HCT116 (cell line): ENCODE measurements at regions not wholly inside any gene's neighbourhood (a gene's known extent, or its start where the extent isn't known, plus 50 kb on each side); places are given as distances from the start of the nearest gene placed in this dataset.

ENCODE experiments used
- ATAC-seq: fragments of 200-7000 bp; cut with Tn5 transposase; 2 replicates; pipeline ENCODE4 v1.9.1; 2020; ENCODE audit warnings: mild to moderate bottlenecking, moderate library complexity
- BruUV-seq: library from RNA; stranded (reverse); fragments of 400-500 nt; replicated peaks from 2 replicates; lab custom pipeline; 2021; lab: Mats Ljungman, UMichigan
- CTCF ChIA-PET: fragments of 300-600 bp; sonication (Branson Sonifier 250); formaldehyde crosslinking; loops from one replicate; lab custom pipeline; 2021; ENCODE audit warnings: antibody characterized with exemption; lab: Charles Lee
- POLR2A ChIA-PET: fragments of 300-600, 350-600 bp; sonication (Branson Sonifier 250); formaldehyde crosslinking; loops from one replicate; lab custom pipeline; 2021; ENCODE audit warnings: antibody characterized with exemption; lab: Charles Lee
- RAD21 ChIA-PET, 2 experiments: fragments of 300-600 bp; sonication (Branson Sonifier 250); formaldehyde crosslinking; loops; one replicate each; lab custom pipeline; 2023; ENCODE audit warnings: low total read pairs in 2 of 2; ENCODE audit not compliant: uncharacterized antibody in 2 of 2, unreplicated experiment in 2 of 2, low non-redundant PET in 1 of 2; lab: Charles Lee
- DNase-seq: peaks from one replicate; pipeline ENCODE4 v3.0.0-alpha.2; 2010; ENCODE audit warnings: low read depth, low spot score
- H2AFZ ChIP-seq: fragments of 200-600 bp; shearing (Covaris generic), sonication (generic); 2 replicates; pipeline ENCODE4 v1.6.1; 2017; ENCODE audit warnings: low read depth, mixed run types, mixed read lengths, antibody characterized with exemption, low read length; ENCODE audit not compliant: poor library complexity, severe bottlenecking
- H3K27ac ChIP-seq: 2 replicates; pipeline ENCODE4 v1.5.1; 2012; ENCODE audit warnings: low read depth, low read length
- H3K27me3 ChIP-seq: fragments of 200-600 bp; sonication (generic); 2 replicates; pipeline ENCODE4 v1.6.1; 2016; ENCODE audit warnings: mixed run types, low read length, mixed read lengths; ENCODE audit not compliant: insufficient read depth
- H3K36me3 ChIP-seq, 2 experiments: fragments of 200-500 bp in 1 of 2; fragments of 200-600 bp in 1 of 2; sonication (Bioruptor generic) in 1 of 2; sonication (generic) in 1 of 2; 2 replicates each; pipeline versions ENCODE4 v1.5.1 to v1.6.1; 2014 to 2016; ENCODE audit warnings: low read length in 2 of 2, inconsistent platforms in 1 of 2, mixed read lengths in 1 of 2, mixed run types in 1 of 2; ENCODE audit not compliant: insufficient read depth in 2 of 2, control insufficient read depth in 1 of 2
- H3K4me1 ChIP-seq, 2 experiments: fragments of 200-600 bp in 1 of 2; sonication (generic) in 1 of 2; 2 replicates each; pipeline versions ENCODE4 v1.5.1 to v1.6.1; 2012 to 2017; ENCODE audit warnings: low read length in 2 of 2, inconsistent platforms in 1 of 2, mild to moderate bottlenecking in 1 of 2, mixed read lengths in 1 of 2, mixed run types in 1 of 2, moderate library complexity in 1 of 2; ENCODE audit not compliant: insufficient read depth in 2 of 2, control insufficient read depth in 1 of 2
- H3K4me2 ChIP-seq: fragments of 200-600 bp; sonication (generic); 2 replicates; pipeline ENCODE4 v1.6.1; 2017; ENCODE audit warnings: mixed run types, low read length, mixed read lengths
- H3K4me3 ChIP-seq, 2 experiments: fragments of 200-600 bp in 1 of 2; sonication (generic) in 1 of 2; replicated peaks in 1 of 2; 2 replicates each; pipeline ENCODE4 v1.5.1; 2011 to 2016; ENCODE audit warnings: low read length in 2 of 2, control low read depth in 1 of 2, low read depth in 1 of 2, mild to moderate bottlenecking in 1 of 2, mixed read lengths in 1 of 2, mixed run types in 1 of 2
- H3K79me2 ChIP-seq: fragments of 200-600 bp; sonication (generic); 2 replicates; pipeline ENCODE4 v1.6.1; 2017; ENCODE audit warnings: mild to moderate bottlenecking, mixed run types, low read length, moderate library complexity, mixed read lengths; ENCODE audit not compliant: insufficient read depth
- H3K9ac ChIP-seq: fragments of 200-600 bp; sonication (generic); 2 replicates; pipeline ENCODE4 v1.6.1; 2016; ENCODE audit warnings: low read length, mixed read lengths
- H3K9me2 ChIP-seq: fragments of 200-600 bp; sonication (generic), shearing (Covaris generic); 2 replicates; pipeline ENCODE4 v1.6.1; 2017; ENCODE audit warnings: mixed run types, mild to moderate bottlenecking, moderate library complexity; ENCODE audit not compliant: insufficient read depth
- H3K9me3 ChIP-seq, 2 experiments: fragments of 200-500 bp in 1 of 2; fragments of 200-600 bp in 1 of 2; sonication (Bioruptor generic) in 1 of 2; sonication (generic) in 1 of 2; 2 replicates each; pipeline ENCODE4 v1.6.1; 2014 to 2017; ENCODE audit warnings: low read length in 2 of 2, mixed read lengths in 2 of 2, inconsistent platforms in 1 of 2, low read depth in 1 of 2, mild to moderate bottlenecking in 1 of 2, mixed run types in 1 of 2, moderate library complexity in 1 of 2; ENCODE audit not compliant: control insufficient read depth in 1 of 2, insufficient read depth in 1 of 2
- H4K20me1 ChIP-seq: fragments of 200-600 bp; sonication (generic), shearing (Covaris generic); 2 replicates; pipeline ENCODE4 v1.6.1; 2017; ENCODE audit warnings: mixed run types, mild to moderate bottlenecking, moderate library complexity; ENCODE audit not compliant: insufficient read depth
- ATF3 ChIP-seq: IDR thresholded peaks from 2 replicates; pipeline ENCODE4 v1.6.1; 2012
- CBX3 ChIP-seq: IDR thresholded peaks from 2 replicates; pipeline ENCODE4 v1.6.1; 2012; ENCODE audit warnings: low read depth
- CEBPB ChIP-seq: IDR thresholded peaks from 2 replicates; pipeline ENCODE4 v1.6.1; 2012; ENCODE audit warnings: low read depth
- ELF1 ChIP-seq: IDR thresholded peaks from 2 replicates; pipeline ENCODE4 v1.6.1; 2012; ENCODE audit warnings: low read depth, borderline replicate concordance
- EZH2 ChIP-seq: fragments of 200-600 bp; sonication (generic); IDR thresholded peaks from 2 replicates; pipeline ENCODE4 v1.6.1; 2017; ENCODE audit warnings: antibody characterized with exemption, mixed run types
- EZH2phosphoT487 ChIP-seq: fragments of 200-600 bp; IDR thresholded peaks from 2 replicates; pipeline ENCODE4 v1.6.1; 2018; ENCODE audit warnings: antibody characterized with exemption, borderline replicate concordance
- JUND ChIP-seq: IDR thresholded peaks from 2 replicates; pipeline ENCODE4 v1.6.1; 2012
- MAX ChIP-seq: IDR thresholded peaks from 2 replicates; pipeline ENCODE4 v1.6.1; 2012
- POLR2A ChIP-seq: IDR thresholded peaks from 2 replicates; pipeline ENCODE4 v1.7.0; 2011; ENCODE audit warnings: borderline replicate concordance; ENCODE audit not compliant: insufficient read depth, insufficient read length; ENCODE audit errors: extremely low read depth
- POLR2AphosphoS5 ChIP-seq: IDR thresholded peaks from 2 replicates; pipeline ENCODE4 v1.6.1; 2011; ENCODE audit warnings: mild to moderate bottlenecking, low read depth, low read length, moderate library complexity
- RAD21 ChIP-seq: IDR thresholded peaks from 2 replicates; pipeline ENCODE4 v1.6.1; 2012; ENCODE audit warnings: low read depth, mild to moderate bottlenecking
- SIN3A ChIP-seq: IDR thresholded peaks from 2 replicates; pipeline ENCODE4 v1.6.1; 2012; ENCODE audit warnings: low read depth
- SP1 ChIP-seq: IDR thresholded peaks from 2 replicates; pipeline ENCODE4 v1.6.1; 2012; ENCODE audit warnings: low read depth
- SRF ChIP-seq: IDR thresholded peaks from 2 replicates; pipeline ENCODE4 v1.6.1; 2012; ENCODE audit warnings: low read depth
- YY1 ChIP-seq: IDR thresholded peaks from 2 replicates; pipeline ENCODE4 v1.6.1; 2011; ENCODE audit warnings: low read length, low read depth, moderate library complexity, mild to moderate bottlenecking; ENCODE audit not compliant: insufficient replicate concordance; ENCODE audit errors: extremely low read depth
- ZFX ChIP-seq: fragments of 450-650 bp; IDR thresholded peaks from 2 replicates; pipeline ENCODE4 v1.6.1; 2017
- ZNF274 ChIP-seq: fragments of 200-500 bp; sonication (Bioruptor generic); IDR thresholded peaks from 2 replicates; pipeline ENCODE4 v1.6.1; 2014; ENCODE audit warnings: mild to moderate bottlenecking, low read depth, low read length, inconsistent platforms
- intact Hi-C: fragments of 100-400 bp; cut with micrococcal nuclease; formaldehyde crosslinking; loops from 2 replicates; pipeline ENCODE4 v1.10.0; 2022
- TF ChIP-seq, protein P1 (sequence below): IDR thresholded peaks from 2 replicates; pipeline ENCODE4 v1.6.1; 2011; ENCODE audit warnings: mild to moderate bottlenecking, low read length, moderate library complexity; ENCODE audit not compliant: insufficient replicate concordance; ENCODE audit errors: extremely low read depth
- TF ChIP-seq, protein P2 (sequence below): IDR thresholded peaks from 2 replicates; pipeline ENCODE4 v1.6.1; 2012; ENCODE audit warnings: low read depth
- TF ChIP-seq, protein P3 (sequence below), 3 experiments: fragments of 200-600 bp in 1 of 3; sonication (generic) in 1 of 3; IDR thresholded peaks in 2 of 3; conservative IDR thresholded peaks in 1 of 3; 2 replicates each; pipeline ENCODE4 v1.5.1; 2012 to 2017; ENCODE audit warnings: low read depth in 2 of 3, low read length in 2 of 3, antibody characterized with exemption in 1 of 3, borderline replicate concordance in 1 of 3, control low read depth in 1 of 3, mild to moderate bottlenecking in 1 of 3, mixed read lengths in 1 of 3, mixed run types in 1 of 3, moderate library complexity in 1 of 3; ENCODE audit not compliant: insufficient read depth in 1 of 3

DNA sequence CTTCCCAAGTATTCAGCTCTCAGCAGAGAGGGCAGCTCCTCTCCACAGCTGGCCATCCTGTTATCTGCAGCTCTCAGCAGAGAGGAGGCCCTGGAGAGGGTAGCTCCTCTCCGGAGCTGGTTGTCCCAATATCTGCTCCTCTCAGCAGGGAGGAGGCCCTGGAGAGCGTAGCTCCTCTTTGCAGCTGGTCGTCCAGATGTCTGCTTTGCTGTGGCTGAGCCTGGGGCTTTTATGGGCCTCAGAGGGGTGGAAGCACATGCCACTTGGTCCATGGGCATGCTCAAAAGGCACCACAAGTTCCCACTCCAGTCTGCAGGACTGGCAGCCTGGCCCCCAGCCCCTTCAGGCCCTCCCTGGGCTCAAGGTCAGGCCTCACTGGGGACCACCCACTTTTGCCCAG, 314.3 kb downstream of the KCNJ2 start:
- no peak for ATAC-seq
- H3K4me2 ChIP-seq: no peak overlapping the region
- no peaks in the 10 kb centered on the region for H3K79me2 ChIP-seq
- RAD21 ChIA-PET: no interaction called here
- CTCF ChIA-PET: no interaction called here
- TF ChIP-seq POLR2AphosphoS5: no peak
- no peak for TF ChIP-seq CBX3
- TF ChIP-seq, protein P1, sequence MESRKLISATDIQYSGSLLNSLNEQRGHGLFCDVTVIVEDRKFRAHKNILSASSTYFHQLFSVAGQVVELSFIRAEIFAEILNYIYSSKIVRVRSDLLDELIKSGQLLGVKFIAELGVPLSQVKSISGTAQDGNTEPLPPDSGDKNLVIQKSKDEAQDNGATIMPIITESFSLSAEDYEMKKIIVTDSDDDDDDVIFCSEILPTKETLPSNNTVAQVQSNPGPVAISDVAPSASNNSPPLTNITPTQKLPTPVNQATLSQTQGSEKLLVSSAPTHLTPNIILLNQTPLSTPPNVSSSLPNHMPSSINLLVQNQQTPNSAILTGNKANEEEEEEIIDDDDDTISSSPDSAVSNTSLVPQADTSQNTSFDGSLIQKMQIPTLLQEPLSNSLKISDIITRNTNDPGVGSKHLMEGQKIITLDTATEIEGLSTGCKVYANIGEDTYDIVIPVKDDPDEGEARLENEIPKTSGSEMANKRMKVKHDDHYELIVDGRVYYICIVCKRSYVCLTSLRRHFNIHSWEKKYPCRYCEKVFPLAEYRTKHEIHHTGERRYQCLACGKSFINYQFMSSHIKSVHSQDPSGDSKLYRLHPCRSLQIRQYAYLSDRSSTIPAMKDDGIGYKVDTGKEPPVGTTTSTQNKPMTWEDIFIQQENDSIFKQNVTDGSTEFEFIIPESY: no peak
- no peak for TF ChIP-seq CEBPB
- TF ChIP-seq POLR2A: no peak
- no peak for TF ChIP-seq SIN3A
- TF ChIP-seq, protein P2, sequence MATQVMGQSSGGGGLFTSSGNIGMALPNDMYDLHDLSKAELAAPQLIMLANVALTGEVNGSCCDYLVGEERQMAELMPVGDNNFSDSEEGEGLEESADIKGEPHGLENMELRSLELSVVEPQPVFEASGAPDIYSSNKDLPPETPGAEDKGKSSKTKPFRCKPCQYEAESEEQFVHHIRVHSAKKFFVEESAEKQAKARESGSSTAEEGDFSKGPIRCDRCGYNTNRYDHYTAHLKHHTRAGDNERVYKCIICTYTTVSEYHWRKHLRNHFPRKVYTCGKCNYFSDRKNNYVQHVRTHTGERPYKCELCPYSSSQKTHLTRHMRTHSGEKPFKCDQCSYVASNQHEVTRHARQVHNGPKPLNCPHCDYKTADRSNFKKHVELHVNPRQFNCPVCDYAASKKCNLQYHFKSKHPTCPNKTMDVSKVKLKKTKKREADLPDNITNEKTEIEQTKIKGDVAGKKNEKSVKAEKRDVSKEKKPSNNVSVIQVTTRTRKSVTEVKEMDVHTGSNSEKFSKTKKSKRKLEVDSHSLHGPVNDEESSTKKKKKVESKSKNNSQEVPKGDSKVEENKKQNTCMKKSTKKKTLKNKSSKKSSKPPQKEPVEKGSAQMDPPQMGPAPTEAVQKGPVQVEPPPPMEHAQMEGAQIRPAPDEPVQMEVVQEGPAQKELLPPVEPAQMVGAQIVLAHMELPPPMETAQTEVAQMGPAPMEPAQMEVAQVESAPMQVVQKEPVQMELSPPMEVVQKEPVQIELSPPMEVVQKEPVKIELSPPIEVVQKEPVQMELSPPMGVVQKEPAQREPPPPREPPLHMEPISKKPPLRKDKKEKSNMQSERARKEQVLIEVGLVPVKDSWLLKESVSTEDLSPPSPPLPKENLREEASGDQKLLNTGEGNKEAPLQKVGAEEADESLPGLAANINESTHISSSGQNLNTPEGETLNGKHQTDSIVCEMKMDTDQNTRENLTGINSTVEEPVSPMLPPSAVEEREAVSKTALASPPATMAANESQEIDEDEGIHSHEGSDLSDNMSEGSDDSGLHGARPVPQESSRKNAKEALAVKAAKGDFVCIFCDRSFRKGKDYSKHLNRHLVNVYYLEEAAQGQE: no peak
- TF ChIP-seq, protein P3, sequence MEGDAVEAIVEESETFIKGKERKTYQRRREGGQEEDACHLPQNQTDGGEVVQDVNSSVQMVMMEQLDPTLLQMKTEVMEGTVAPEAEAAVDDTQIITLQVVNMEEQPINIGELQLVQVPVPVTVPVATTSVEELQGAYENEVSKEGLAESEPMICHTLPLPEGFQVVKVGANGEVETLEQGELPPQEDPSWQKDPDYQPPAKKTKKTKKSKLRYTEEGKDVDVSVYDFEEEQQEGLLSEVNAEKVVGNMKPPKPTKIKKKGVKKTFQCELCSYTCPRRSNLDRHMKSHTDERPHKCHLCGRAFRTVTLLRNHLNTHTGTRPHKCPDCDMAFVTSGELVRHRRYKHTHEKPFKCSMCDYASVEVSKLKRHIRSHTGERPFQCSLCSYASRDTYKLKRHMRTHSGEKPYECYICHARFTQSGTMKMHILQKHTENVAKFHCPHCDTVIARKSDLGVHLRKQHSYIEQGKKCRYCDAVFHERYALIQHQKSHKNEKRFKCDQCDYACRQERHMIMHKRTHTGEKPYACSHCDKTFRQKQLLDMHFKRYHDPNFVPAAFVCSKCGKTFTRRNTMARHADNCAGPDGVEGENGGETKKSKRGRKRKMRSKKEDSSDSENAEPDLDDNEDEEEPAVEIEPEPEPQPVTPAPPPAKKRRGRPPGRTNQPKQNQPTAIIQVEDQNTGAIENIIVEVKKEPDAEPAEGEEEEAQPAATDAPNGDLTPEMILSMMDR (IDR thresholded peaks at IDR 0.05 in 2 of 3, conservative IDR thresholded peaks at IDR 0.05 in 1 of 3; ENCODE audit: borderline replicate concordance in 1 of 3, insufficient read depth in 1 of 3, low read depth in 2 of 3, low read length in 2 of 3): no peak
- TF ChIP-seq RAD21: no peak
- no peak for TF ChIP-seq ZFX
- no peak for TF ChIP-seq EZH2phosphoT487
- TF ChIP-seq JUND: no peak
- TF ChIP-seq ELF1: no peak
- TF ChIP-seq SP1: no peak
- TF ChIP-seq ZNF274: no peak
- no peak for TF ChIP-seq EZH2
- TF ChIP-seq SRF: no peak
- no peak for TF ChIP-seq MAX
- no peak for TF ChIP-seq ATF3
- TF ChIP-seq YY1: no peak
- H3K4me3 ChIP-seq: no peak overlapping the region
- H3K9me3 ChIP-seq: peaks cover 0 to 23% of the 10 kb centered on the region in 2 experiments; a peak in 2 of 4 replicates
- H3K27me3 ChIP-seq: no peaks in the 10 kb centered on the region
- no peak overlapping the region for H2AFZ ChIP-seq
- H3K27ac ChIP-seq: no peak overlapping the region
- no TSS peak for BruUV-seq
- H3K36me3 ChIP-seq: no peaks in the 10 kb centered on the region
- no peaks in the 10 kb centered on the region for H3K4me1 ChIP-seq
- no peaks in the 10 kb centered on the region for H4K20me1 ChIP-seq
- POLR2A ChIA-PET: no interaction called here
- intact Hi-C loops: no loop called here
- no peak overlapping the region for H3K9ac ChIP-seq
- no peak for DNase-seq
- no peaks in the 10 kb centered on the region for H3K9me2 ChIP-seq
